AG09319 (cell line): ENCODE measurements at regions not wholly inside any gene's neighbourhood (a gene's known extent, or its start where the extent isn't known, plus 50 kb on each side); places are given as distances from the start of the nearest gene placed in this dataset.

Experiments used
- DNase-seq: peaks from one replicate; pipeline ENCODE4 v3.0.0-alpha.2; 2010; ENCODE audit warnings: low read depth; ENCODE audit errors: extremely low read depth
- CTCF ChIP-seq: IDR thresholded peaks from 2 replicates; pipeline ENCODE4 v1.5.1; 2011; ENCODE audit warnings: low read depth, mild to moderate bottlenecking, inconsistent platforms, low read length, moderate library complexity

DNA sequence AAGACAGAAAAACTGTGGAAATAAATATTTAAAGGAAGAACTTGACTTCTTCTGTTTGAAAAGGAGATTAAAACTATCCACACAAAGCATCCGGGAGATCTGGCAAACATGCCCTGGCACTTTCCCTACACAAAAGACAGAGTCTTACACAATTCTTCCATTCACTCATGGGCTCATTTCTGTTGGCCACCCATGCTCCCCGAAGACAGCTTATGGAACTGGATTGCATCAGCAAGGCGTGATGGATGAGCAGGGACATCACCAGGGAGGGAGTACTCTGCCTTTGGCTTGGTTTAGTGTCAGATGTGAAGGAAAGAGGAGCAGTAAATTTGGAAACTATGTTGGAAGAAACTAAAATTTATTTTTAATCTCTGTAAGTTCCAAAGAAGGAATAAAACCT lies 379.3 kb downstream of the CD109 start:
- TF ChIP-seq CTCF: no peak
- DNase-seq: no peak

DNA sequence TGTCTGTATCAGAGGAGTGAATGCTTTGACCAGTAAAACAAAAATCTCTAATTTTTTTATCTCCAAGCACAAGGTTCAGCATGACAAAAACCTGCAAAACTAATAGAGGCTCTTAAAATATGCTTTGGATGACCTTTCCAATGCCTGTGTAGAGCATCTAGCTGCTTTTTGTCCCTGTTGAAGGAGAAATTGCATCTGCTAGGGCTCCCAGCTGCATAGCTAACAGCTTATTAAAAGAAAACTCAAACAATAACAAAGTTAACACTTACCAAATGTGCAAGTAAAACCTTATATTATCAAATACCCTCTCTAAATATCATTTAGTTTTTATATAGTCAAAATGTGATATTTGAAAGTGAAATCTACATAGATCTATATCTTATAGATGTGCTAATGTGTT lies 378.6 kb downstream of the CD109 start:
- no peak for TF ChIP-seq CTCF
- no peak for DNase-seq

DNA sequence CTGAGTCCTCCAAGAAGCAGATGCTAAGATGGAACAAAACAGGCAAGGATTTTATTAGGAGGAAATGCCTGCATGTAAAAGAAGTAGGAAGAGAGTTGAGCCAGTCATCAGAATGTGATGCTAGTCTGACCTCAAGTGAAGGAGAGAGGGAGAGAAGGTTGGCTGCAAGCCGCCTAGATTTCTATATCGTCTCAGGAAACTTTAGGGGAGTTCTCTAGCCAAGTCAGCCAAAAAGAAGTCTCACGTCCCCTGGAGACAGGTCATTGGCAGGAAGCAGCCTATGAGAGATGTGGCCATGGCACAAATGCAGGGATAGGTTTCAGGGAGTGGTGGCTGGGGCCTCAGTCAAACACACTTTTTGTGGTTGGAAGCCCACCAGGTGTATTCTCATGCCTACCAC lies 378.0 kb downstream of the CD109 start:
- TF ChIP-seq CTCF: no peak
- DNase-seq: no peak

DNA sequence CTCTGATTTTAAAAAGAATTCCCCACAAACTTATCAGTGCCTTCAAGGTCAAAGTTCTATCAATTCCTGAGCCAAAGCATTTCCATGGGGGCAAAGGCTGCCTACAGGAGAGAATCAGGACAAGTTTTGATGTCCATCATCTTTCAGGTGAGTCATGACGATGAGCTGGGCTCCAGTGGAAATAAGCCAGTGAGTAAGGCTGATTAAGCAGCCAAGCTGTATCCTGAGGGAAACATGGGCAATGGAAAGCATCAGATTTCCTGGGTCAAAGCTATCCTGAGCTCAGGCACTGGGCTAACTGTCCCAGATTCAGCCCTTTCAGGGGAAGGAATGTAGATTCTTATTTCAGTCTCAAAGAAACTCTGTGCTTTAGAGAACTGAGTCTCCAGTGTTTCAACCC lies 377.4 kb downstream of the CD109 start:
- no peak for TF ChIP-seq CTCF

GRCh38 chr6:74071214-74071613 lies 375.2 kb downstream of the CD109 start:
- no peak for TF ChIP-seq CTCF
- DNase-seq: no peak

More for the DNA sequence above, 377.4 kb downstream of the CD109 start:
- DNase-seq: no peak

- TF ChIP-seq CTCF: no peak
- no peak for DNase-seq
These were observed 374.7 kb downstream of the CD109 start for GRCh38 chr6:74070711-74071110.

DNA sequence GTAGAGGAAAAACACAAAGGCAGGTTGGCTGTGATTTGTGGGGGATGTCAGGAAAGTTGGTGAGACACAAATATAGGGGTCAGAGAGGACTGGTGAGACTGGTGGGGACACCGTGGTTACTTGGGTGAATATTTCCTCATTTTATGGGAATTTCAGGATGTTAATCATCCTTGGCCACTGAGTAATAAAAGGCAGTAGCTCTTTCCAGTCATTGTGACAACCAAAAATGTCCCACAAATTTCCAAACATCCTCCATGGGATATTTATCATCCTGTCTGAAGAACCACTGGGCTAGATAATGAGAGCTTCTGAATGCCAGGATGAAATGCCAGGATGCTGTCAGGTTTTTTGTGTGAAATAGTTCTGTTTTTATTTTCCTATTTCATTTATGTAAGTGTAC lies 374.1 kb downstream of the CD109 start:
- TF ChIP-seq CTCF: no peak
- no peak for DNase-seq
